GM12892 (cell line): ENCODE measurements at regions not wholly inside any gene's neighbourhood (a gene's known extent, or its start where the extent isn't known, plus 50 kb on each side); places are given as distances from the start of the nearest gene placed in this dataset.

ENCODE experiments used
- POLR2A ChIP-seq: IDR thresholded peaks from 2 replicates; pipeline ENCODE4 v1.6.1; 2011; ENCODE audit warnings: low read depth, low read length, control low read depth
- POLR2AphosphoS5 ChIP-seq: IDR thresholded peaks from 2 replicates; pipeline ENCODE4 v1.6.1; 2011; ENCODE audit warnings: low read depth, low read length, control low read depth
- TAF1 ChIP-seq: IDR thresholded peaks from 2 replicates; pipeline ENCODE4 v1.6.1; 2011; ENCODE audit warnings: low read depth, mild to moderate bottlenecking, control low read depth, low read length, borderline replicate concordance

DNA sequence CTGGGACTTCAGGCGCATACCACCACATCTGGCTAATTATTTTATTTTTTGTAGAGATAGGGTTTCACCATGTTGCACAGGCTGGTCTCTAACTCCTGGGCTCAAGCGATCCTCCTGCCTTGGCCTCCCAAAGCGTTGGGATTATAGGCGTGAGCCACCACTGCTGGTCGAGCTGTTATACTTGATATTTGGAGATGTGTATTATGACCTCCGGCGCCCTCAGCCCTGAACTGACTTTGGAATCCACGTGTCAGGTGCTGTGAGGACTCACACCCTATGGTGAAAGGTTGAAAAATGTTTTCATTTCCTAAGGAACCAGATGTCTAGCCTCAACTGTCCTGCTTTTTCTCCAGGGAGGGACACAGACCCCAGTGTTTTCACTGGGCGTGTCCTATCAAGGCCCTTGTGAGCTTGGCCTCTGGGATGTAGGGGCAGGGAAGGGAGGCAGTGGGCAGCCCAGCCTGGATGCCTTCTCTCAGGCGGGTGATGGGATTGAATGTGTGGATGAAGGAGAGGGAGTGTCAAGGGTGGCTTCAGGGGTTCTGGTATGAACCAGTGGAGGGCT lies 56.4 kb upstream of the HAAO start:
- no peak for TF ChIP-seq POLR2A
- TF ChIP-seq POLR2AphosphoS5 = no peak
- TF ChIP-seq TAF1 = no peak
